Upper lobe of right lung (tissue), 1 donor: ENCODE measurements at regions not wholly inside any gene's neighbourhood (a gene's known extent, or its start where the extent isn't known, plus 50 kb on each side); places are given as distances from the start of the nearest gene placed in this dataset.
A peak's percentile ranks its signal among the peaks of the same experiment; 100 is the strongest.

Experiments used
- ATAC-seq: fragments of 200-7000 bp; cut with Tn5 transposase; one replicate; pipeline ENCODE4 v1.9.1; 2020; ENCODE audit warnings: mild to moderate bottlenecking, moderate library complexity
- DNase-seq: peaks from one replicate; pipeline ENCODE4 v3.0.0-alpha.2; 2020
- H3K27ac ChIP-seq: fragments of 200-600 bp; one replicate; pipeline ENCODE4 v1.8.0; 2022
- H3K27me3 ChIP-seq: fragments of 200-600 bp; one replicate; pipeline ENCODE4 v1.8.0; 2022; ENCODE audit warnings: mild to moderate bottlenecking
- H3K36me3 ChIP-seq: fragments of 200-600 bp; one replicate; pipeline ENCODE4 v1.8.0; 2022
- H3K4me1 ChIP-seq: fragments of 200-600 bp; one replicate; pipeline ENCODE4 v1.8.0; 2022
- H3K4me3 ChIP-seq: fragments of 200-600 bp; one replicate; pipeline ENCODE4 v1.8.0; 2022; ENCODE audit warnings: mild to moderate bottlenecking
- H3K9me3 ChIP-seq: fragments of 200-600 bp; one replicate; pipeline ENCODE4 v1.8.0; 2022
- CTCF ChIP-seq: fragments of 200-600 bp; IDR thresholded peaks from one replicate; pipeline ENCODE4 v1.8.0; 2022; ENCODE audit warnings: antibody characterized with exemption
- intact Hi-C: fragments of 100-400 bp; cut with DNase I; formaldehyde crosslinking; loops from one replicate; pipeline ENCODE4 v1.11.0; 2022
- donor health status: DM: no; HTN: yes; CAD: no; lungs with severe emphysema.

DNA sequence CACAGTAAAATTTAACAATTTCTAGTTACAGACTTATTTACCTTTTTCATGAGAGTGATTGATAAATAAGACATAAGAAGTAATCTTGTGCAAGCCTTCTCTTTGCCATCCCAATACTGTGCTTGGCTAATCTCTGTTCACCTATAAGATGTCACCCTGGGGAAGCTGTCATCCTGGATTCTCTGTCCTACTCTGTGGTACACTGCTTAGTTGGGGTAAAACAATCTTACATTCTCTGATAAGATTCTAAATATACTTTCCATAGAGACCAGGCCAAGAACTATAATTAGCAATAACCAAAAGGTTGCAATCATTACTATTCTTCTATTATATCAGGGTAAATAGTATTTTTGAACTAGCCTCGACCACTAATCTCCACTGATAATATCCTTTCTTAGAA is 1218.3 kb upstream of the CADM2 start:
- no peak for TF ChIP-seq CTCF
- H3K4me3 ChIP-seq: no peak overlapping the region
- ATAC-seq (no peak), DNase-seq (no peak)
- H3K36me3 ChIP-seq: no peaks in the 10 kb centered on the region
- H3K9me3 ChIP-seq: no peaks in the 10 kb centered on the region
- intact Hi-C loops: no loop called here
- H3K27me3 ChIP-seq: no peaks in the 10 kb centered on the region
- no peak overlapping the region for H3K27ac ChIP-seq
- no peaks in the 10 kb centered on the region for H3K4me1 ChIP-seq

GRCh38 chr3:83765956-83766355 is 1192.8 kb upstream of the CADM2 start:
- no peak for DNase-seq
- no peaks in the 10 kb centered on the region for H3K36me3 ChIP-seq
- ATAC-seq: no peak
- no peak overlapping the region for H3K27ac ChIP-seq
- no peak overlapping the region for H3K4me3 ChIP-seq
- H3K4me1 ChIP-seq: no peaks in the 10 kb centered on the region
- TF ChIP-seq CTCF: no peak
- intact Hi-C loops: no loop called here
- no peaks in the 10 kb centered on the region for H3K9me3 ChIP-seq
- no peaks in the 10 kb centered on the region for H3K27me3 ChIP-seq

GRCh38 chr3:83769791-83770663 is 1188.8 kb upstream of the CADM2 start:
- Histone ChIP-seq H3K27ac (no peak overlapping the region), H3K4me1 (no peaks in the 10 kb centered on the region), H3K27me3 (no peaks in the 10 kb centered on the region), H3K36me3 (no peaks in the 10 kb centered on the region), H3K9me3 (no peaks in the 10 kb centered on the region), H3K4me3 (no peak overlapping the region)
- intact Hi-C loops: no loop called here
- no peak for ATAC-seq
- TF ChIP-seq CTCF: no peak
- DNase-seq: no peak

DNA sequence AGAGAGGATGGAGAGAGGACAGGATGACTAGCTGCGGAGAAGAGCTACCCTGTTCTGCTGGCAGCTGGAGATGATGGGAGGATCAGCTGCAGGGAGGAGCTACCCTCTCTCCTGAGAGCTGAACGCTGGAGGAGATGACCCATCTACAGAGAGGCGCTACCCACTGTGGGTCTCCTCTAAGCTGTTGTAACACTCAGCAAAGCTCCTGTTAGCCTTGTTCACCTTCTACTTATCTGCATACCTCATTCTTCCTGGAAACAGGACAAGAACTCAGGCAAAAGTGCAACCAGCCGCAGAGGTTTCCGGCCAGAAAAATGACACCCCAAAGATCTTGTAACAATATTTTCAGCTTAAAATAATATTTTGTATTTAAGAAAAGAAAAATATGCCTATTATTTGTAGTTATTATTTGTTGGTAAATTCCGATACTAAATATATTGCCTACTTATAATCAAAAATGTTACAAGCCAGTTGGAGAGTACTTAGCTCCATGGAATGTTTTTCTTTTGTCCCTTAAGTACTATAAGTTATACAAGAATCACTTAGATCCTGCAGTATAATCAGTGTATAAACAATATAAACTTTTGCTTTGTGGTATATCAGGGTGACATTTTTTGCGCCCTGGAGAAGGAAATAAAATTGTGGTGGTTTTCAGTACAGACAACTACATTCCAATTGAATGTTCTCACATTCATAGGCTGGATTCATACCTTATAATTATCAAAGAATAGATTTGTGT is 1188.0 kb upstream of the CADM2 start:
- TF ChIP-seq CTCF: no peak
- no peak overlapping the region for H3K4me3 ChIP-seq
- intact Hi-C loops: no loop called here
- no peaks in the 10 kb centered on the region for H3K4me1 ChIP-seq
- H3K9me3 ChIP-seq: no peaks in the 10 kb centered on the region
- no peak for DNase-seq
- H3K36me3 ChIP-seq: no peaks in the 10 kb centered on the region
- H3K27ac ChIP-seq: no peak overlapping the region
- H3K27me3 ChIP-seq: no peaks in the 10 kb centered on the region
- peak; percentile 81 for ATAC-seq

GRCh38 chr3:83802801-83803200 is 1156.0 kb upstream of the CADM2 start:
- DNase-seq: no peak
- H3K4me3 ChIP-seq: no peak overlapping the region
- H3K4me1 ChIP-seq: no peaks in the 10 kb centered on the region
- H3K36me3 ChIP-seq: no peaks in the 10 kb centered on the region
- no peaks in the 10 kb centered on the region for H3K27me3 ChIP-seq
- no peak for TF ChIP-seq CTCF
- H3K27ac ChIP-seq: no peak overlapping the region
- no peaks in the 10 kb centered on the region for H3K9me3 ChIP-seq
- intact Hi-C loops: no loop called here
- ATAC-seq: no peak
